Neuronal stem cell (in vitro differentiated cells): ENCODE measurements at regions not wholly inside any gene's neighbourhood (a gene's known extent, or its start where the extent isn't known, plus 50 kb on each side); places are given as distances from the start of the nearest gene placed in this dataset.

ENCODE experiments used
- DNase-seq: peaks from one replicate; pipeline ENCODE4 v3.0.0-alpha.2; 2013; ENCODE audit warnings: low spot score
- H2AFZ ChIP-seq: one replicate; pipeline ENCODE4 v1.6.1; 2013; ENCODE audit warnings: mild to moderate bottlenecking, low read length, inconsistent platforms
- H2AK5ac ChIP-seq: 2 replicates; pipeline ENCODE4 v1.6.1; 2013; ENCODE audit warnings: low read depth, mild to moderate bottlenecking, inconsistent platforms, low read length, moderate library complexity, mixed read lengths
- H2BK120ac ChIP-seq: 2 replicates; pipeline ENCODE4 v1.6.1; 2013; ENCODE audit warnings: low read depth, mild to moderate bottlenecking, inconsistent platforms, low read length, moderate library complexity, mixed read lengths
- H2BK12ac ChIP-seq: one replicate; pipeline ENCODE4 v1.6.1; 2013; ENCODE audit warnings: low read length, inconsistent platforms
- H2BK15ac ChIP-seq: 2 replicates; pipeline ENCODE4 v1.6.1; 2013; ENCODE audit warnings: mild to moderate bottlenecking, low read length, inconsistent platforms, mixed read lengths
- H2BK5ac ChIP-seq: one replicate; pipeline ENCODE4 v1.6.1; 2013; ENCODE audit warnings: inconsistent platforms, mild to moderate bottlenecking, low read length, moderate library complexity
- H3K14ac ChIP-seq: one replicate; pipeline ENCODE4 v1.6.1; 2013; ENCODE audit warnings: low read length, inconsistent platforms
- H3K18ac ChIP-seq: 2 replicates; pipeline ENCODE4 v1.6.1; 2013; ENCODE audit warnings: low read length, inconsistent platforms
- H3K23ac ChIP-seq: 2 replicates; pipeline ENCODE4 v1.6.1; 2013; ENCODE audit warnings: low read depth, mild to moderate bottlenecking, mixed read lengths, low read length, inconsistent platforms; ENCODE audit not compliant: poor library complexity
- H3K27ac ChIP-seq: replicated peaks from 3 replicates; pipeline ENCODE4 v1.5.1; 2013; ENCODE audit warnings: low read length, inconsistent platforms
- H3K27me3 ChIP-seq, 3 experiments: 2 replicates each; pipeline ENCODE4 v1.6.1; 2013; ENCODE audit warnings: low read length in 3 of 3, mild to moderate bottlenecking in 2 of 3, inconsistent platforms in 1 of 3, low read depth in 1 of 3, mixed read lengths in 1 of 3, moderate library complexity in 1 of 3; ENCODE audit not compliant: control insufficient read depth in 3 of 3, insufficient read depth in 3 of 3
- H3K36me3 ChIP-seq, 2 donors: replicated peaks in 1 of 2; 2 replicates each; pipeline ENCODE4 v1.6.1; 2013; ENCODE audit warnings: low read length in 2 of 2; ENCODE audit not compliant: control insufficient read depth in 2 of 2, insufficient read depth in 2 of 2
- H3K4ac ChIP-seq: 2 replicates; pipeline ENCODE4 v1.6.1; 2013; ENCODE audit warnings: inconsistent platforms, mild to moderate bottlenecking, low read length, moderate library complexity
- H3K4me1 ChIP-seq, 2 donors: 1 replicate in 1 of 2; 2 replicates in 1 of 2; pipeline ENCODE4 v1.6.1; 2013; ENCODE audit warnings: low read length in 2 of 2, low read depth in 1 of 2; ENCODE audit not compliant: control insufficient read depth in 2 of 2, insufficient read depth in 1 of 2
- H3K4me2 ChIP-seq: one replicate; pipeline ENCODE4 v1.6.1; 2013; ENCODE audit warnings: mild to moderate bottlenecking, low read length, inconsistent platforms; ENCODE audit not compliant: insufficient read depth, poor library complexity, severe bottlenecking
- H3K4me3 ChIP-seq, 2 donors: 2 replicates each; pipeline ENCODE4 v1.5.1; 2013; ENCODE audit warnings: low read length in 2 of 2, mild to moderate bottlenecking in 2 of 2, inconsistent platforms in 1 of 2, moderate library complexity in 1 of 2
- H3K79me1 ChIP-seq: one replicate; pipeline ENCODE4 v1.6.1; 2013; ENCODE audit warnings: low read depth, mild to moderate bottlenecking, inconsistent platforms, low read length, moderate library complexity
- H3K9ac ChIP-seq: one replicate; pipeline ENCODE4 v1.6.1; 2013; ENCODE audit warnings: mild to moderate bottlenecking, low read depth, low read length, inconsistent platforms; ENCODE audit not compliant: poor library complexity
- H3K9me3 ChIP-seq, 2 donors: replicated peaks in 1 of 2; 2 replicates each; pipeline versions ENCODE3 to v1.6.1; 2013; ENCODE audit warnings: low read length in 2 of 2, mild to moderate bottlenecking in 2 of 2, inconsistent platforms in 1 of 2, low read depth in 1 of 2, mixed read lengths in 1 of 2, moderate library complexity in 1 of 2; ENCODE audit not compliant: control insufficient read depth in 2 of 2, insufficient read depth in 1 of 2
- H4K8ac ChIP-seq: one replicate; pipeline ENCODE4 v1.6.1; 2013; ENCODE audit warnings: low read depth, mild to moderate bottlenecking, inconsistent platforms, low read length, moderate library complexity
- H4K91ac ChIP-seq: one replicate; pipeline ENCODE4 v1.6.1; 2013; ENCODE audit warnings: low read length, low read depth, mild to moderate bottlenecking, inconsistent platforms; ENCODE audit not compliant: poor library complexity
- WGBS, 2 donors: extraction: QIAGEN DNeasy Blood & Tissue Kit; methylation state at CpG; one replicate each; pipeline ENCODE4 v1.1.7; 2013; ENCODE audit warnings: missing lambda C conversion rate in 2 of 2, mixed read lengths in 1 of 2; ENCODE audit not compliant: insufficient read length in 2 of 2, insufficient replicate concordance in 1 of 2; ENCODE audit errors: extremely low coverage in 2 of 2; 5-methylcytosine and 5-hydroxymethylcytosine counted together

DNA sequence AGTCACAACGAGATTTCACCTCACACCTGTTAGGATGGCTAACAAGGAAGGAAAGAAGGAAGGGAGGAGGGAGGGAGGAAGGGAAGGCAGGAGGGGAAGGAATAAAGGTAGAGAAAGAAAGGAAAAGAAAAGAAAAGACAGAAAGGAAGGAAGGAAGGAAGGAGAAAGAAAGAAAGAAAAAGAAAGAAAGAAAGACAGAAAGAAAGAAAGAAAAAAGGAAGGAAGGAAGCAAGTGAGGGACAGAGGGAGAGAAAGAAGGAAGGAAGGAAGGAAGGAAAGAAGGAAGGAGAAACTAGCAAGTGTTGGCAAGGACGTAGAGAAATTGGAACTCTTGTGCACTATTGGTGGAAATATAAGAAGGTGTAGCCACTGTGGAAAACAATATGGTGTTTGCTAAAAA lies 52.2 kb downstream of the CCDC185 start:
- WGBS, 2 donors = no CpG with 5 or more reads among the region's 2 CpGs
- H3K9me3 ChIP-seq = peaks cover 0 to 5% of the 10 kb centered on the region in 2 donors
- no peak overlapping the region for H2AFZ ChIP-seq
- no peak overlapping the region for H2AK5ac ChIP-seq
- H2BK120ac ChIP-seq = no peak overlapping the region
- no peak overlapping the region for H3K4ac ChIP-seq
- H4K8ac ChIP-seq = no peak overlapping the region
- H3K14ac ChIP-seq = no peak overlapping the region
- no peaks in the 10 kb centered on the region for H3K36me3 ChIP-seq
- H3K9ac ChIP-seq = no peak overlapping the region
- no peak overlapping the region for H3K18ac ChIP-seq
- no peak overlapping the region for H3K27ac ChIP-seq
- no peak overlapping the region for H2BK5ac ChIP-seq
- no peaks in the 10 kb centered on the region for H3K79me1 ChIP-seq
- H3K4me2 ChIP-seq = no peak overlapping the region
- no peak overlapping the region for H3K4me3 ChIP-seq
- no peak overlapping the region for H2BK12ac ChIP-seq
- no peak overlapping the region for H4K91ac ChIP-seq
- no peaks in the 10 kb centered on the region for H3K4me1 ChIP-seq
- no peak for DNase-seq
- no peaks in the 10 kb centered on the region for H3K27me3 ChIP-seq
- H2BK15ac ChIP-seq = no peak overlapping the region
- H3K23ac ChIP-seq = no peak overlapping the region

DNA sequence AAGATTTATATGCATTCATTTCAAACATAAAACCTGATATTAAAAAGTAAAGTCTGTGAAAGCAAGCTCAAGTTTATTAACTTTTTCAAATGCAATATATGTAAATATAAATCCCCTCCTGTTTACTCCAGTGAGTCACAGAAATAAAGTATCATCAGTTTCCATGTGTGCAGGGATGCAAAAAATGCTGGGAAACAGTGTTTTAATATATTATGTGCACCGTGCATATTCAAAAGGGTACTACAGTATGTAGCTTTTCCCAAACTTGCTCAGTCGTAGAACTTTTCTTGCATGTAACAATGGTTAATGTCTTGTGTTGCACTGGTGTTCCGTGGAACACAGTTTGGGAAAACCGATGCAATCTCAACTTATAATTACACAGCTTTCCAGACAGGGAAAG lies 60.7 kb downstream of the CCDC185 start:
- Histone ChIP-seq H2AK5ac (no peak overlapping the region), H3K27me3 (no peaks in the 10 kb centered on the region), H3K4me1 (no peaks in the 10 kb centered on the region), H3K4me2 (no peak overlapping the region), H3K9ac (no peak overlapping the region), H2BK120ac (no peak overlapping the region), H4K91ac (no peak overlapping the region), H3K79me1 (no peaks in the 10 kb centered on the region), H3K4me3 (no peak overlapping the region), H3K23ac (no peak overlapping the region), H3K9me3 (no peaks in the 10 kb centered on the region), H3K14ac (no peak overlapping the region), H2AFZ (no peak overlapping the region), H3K4ac (no peak overlapping the region), H4K8ac (no peak overlapping the region), H2BK5ac (no peak overlapping the region), H2BK12ac (no peak overlapping the region), H3K36me3 (no peaks in the 10 kb centered on the region), H2BK15ac (no peak overlapping the region), H3K18ac (no peak overlapping the region), H3K27ac (no peak overlapping the region)
- WGBS, 2 donors = no CpG with 5 or more reads among the region's 4 CpGs
- no peak for DNase-seq

DNA sequence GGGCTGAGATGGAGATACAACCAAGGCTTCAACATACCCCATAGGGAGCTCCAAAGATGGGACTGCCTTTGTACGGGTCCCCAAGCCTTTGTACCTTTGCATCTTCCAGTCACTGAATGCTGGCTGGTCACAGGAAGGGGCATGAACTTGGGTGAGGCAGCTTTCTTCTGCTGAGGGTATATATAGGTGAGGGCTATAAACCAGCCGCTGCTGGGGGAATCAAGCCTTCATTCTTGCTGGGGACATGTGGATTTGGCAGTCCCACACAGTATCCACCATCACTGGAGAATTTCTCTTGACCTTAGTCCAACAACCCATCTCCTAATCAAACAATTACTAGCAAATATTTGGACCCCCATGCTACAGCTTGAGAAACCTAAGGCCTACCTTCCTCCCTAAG lies 61.7 kb downstream of the CCDC185 start:
- WGBS, 2 donors = no CpG with 5 or more reads among the region's 2 CpGs
- H3K9me3 ChIP-seq = no peaks in the 10 kb centered on the region

DNA sequence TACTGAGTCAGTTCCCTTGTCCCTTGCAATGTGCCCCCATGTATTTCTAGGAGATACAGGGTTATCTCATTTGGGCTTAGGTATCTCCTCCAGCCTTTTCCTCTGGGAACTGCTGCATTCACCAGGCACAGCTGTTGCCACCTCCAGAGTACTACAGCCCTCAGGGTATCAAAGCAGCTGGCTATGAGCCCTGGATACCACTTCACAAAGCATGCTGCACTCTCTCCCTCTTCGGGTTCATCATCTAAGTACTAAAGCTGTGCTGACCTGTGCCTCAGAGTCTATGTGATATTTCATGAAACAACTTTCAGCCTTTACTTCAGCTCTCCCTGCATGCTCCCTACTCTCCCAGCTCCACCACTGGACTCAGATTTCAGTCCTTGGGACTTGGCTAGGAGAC lies 62.3 kb downstream of the CCDC185 start:
- no CpG with 5 or more reads among the region's 1 CpG for WGBS, 2 donors
- H3K4me1 ChIP-seq = no peaks in the 10 kb centered on the region
- no peaks in the 10 kb centered on the region for H3K36me3 ChIP-seq
- no peak overlapping the region for H3K18ac ChIP-seq
- no peak overlapping the region for H4K91ac ChIP-seq
- DNase-seq = no peak
- H3K27me3 ChIP-seq = no peaks in the 10 kb centered on the region
- no peak overlapping the region for H3K23ac ChIP-seq
- H2BK5ac ChIP-seq = no peak overlapping the region
- H2AK5ac ChIP-seq = no peak overlapping the region
- H2BK15ac ChIP-seq = no peak overlapping the region
- H3K4ac ChIP-seq = no peak overlapping the region
- no peaks in the 10 kb centered on the region for H3K79me1 ChIP-seq
- H4K8ac ChIP-seq = no peak overlapping the region
- no peak overlapping the region for H3K4me3 ChIP-seq
- no peak overlapping the region for H3K14ac ChIP-seq
- no peak overlapping the region for H2BK12ac ChIP-seq
- H3K27ac ChIP-seq = no peak overlapping the region
- no peak overlapping the region for H3K9ac ChIP-seq
- no peaks in the 10 kb centered on the region for H3K9me3 ChIP-seq
- H3K4me2 ChIP-seq = no peak overlapping the region
- H2AFZ ChIP-seq = no peak overlapping the region
- no peak overlapping the region for H2BK120ac ChIP-seq

More for the DNA sequence above, 61.7 kb downstream of the CCDC185 start:
- DNase-seq = no peak
- Histone ChIP-seq H3K4me1 (no peaks in the 10 kb centered on the region), H3K18ac (no peak overlapping the region), H2BK15ac (no peak overlapping the region), H2BK120ac (no peak overlapping the region), H3K4ac (no peak overlapping the region), H2AFZ (no peak overlapping the region), H3K79me1 (no peaks in the 10 kb centered on the region), H4K8ac (no peak overlapping the region), H2BK5ac (no peak overlapping the region), H3K9ac (no peak overlapping the region), H3K23ac (no peak overlapping the region), H4K91ac (no peak overlapping the region), H3K4me3 (no peak overlapping the region), H3K14ac (no peak overlapping the region), H3K27ac (no peak overlapping the region), H3K27me3 (no peaks in the 10 kb centered on the region), H3K4me2 (no peak overlapping the region), H2BK12ac (no peak overlapping the region), H3K36me3 (no peaks in the 10 kb centered on the region), H2AK5ac (no peak overlapping the region)
